ENCODE measurements at regions not wholly inside any gene's neighbourhood (a gene's known extent, or its start where the extent isn't known, plus 50 kb on each side); places are given as distances from the start of the nearest gene placed in this dataset.

GRCh38 chr4:128690011-128690410 is 119.5 kb upstream of the JADE1 start:
- no peak for TF ChIP-seq TCF7L2 (IDR thresholded peaks at IDR 0.05; ENCODE audit: borderline replicate concordance, low read depth, low read length)
- TF ChIP-seq CTCF (tag by site-specific recombination; IDR thresholded peaks at IDR 0.05) = no peak
- TF ChIP-seq ZNF677 (tag by site-specific recombination; IDR thresholded peaks at IDR 0.05) = no peak
- no peak for TF ChIP-seq SCRT1 (tag by site-specific recombination; IDR thresholded peaks at IDR 0.05; ENCODE audit: borderline replicate concordance)
- no peak for TF ChIP-seq REST (tag by site-specific recombination; IDR thresholded peaks at IDR 0.05)

All from HEK293 (cell line).